Fibroblast of mammary gland (primary cell): ENCODE measurements at regions not wholly inside any gene's neighbourhood (a gene's known extent, or its start where the extent isn't known, plus 50 kb on each side); places are given as distances from the start of the nearest gene placed in this dataset.
"Not testable (repeated sequence)": the region's sequence is repeated elsewhere in the genome, so short reads cannot be mapped to it uniquely, and the experiment has no call there.

Experiments used
- DNase-seq: peaks from one replicate; pipeline ENCODE4 v3.0.0-alpha.2; 2010; ENCODE audit warnings: low read depth
- H3K4me3 ChIP-seq: 2 replicates; pipeline ENCODE4 v1.5.1; 2011; ENCODE audit warnings: low read depth, mild to moderate bottlenecking, low read length, moderate library complexity; ENCODE audit not compliant: control insufficient read depth
- CTCF ChIP-seq: conservative IDR thresholded peaks from 2 replicates; pipeline ENCODE4 v1.5.1; 2011; ENCODE audit warnings: low read depth, low read length, inconsistent platforms; ENCODE audit not compliant: control insufficient read depth, insufficient read depth

GRCh38 chr5:87784311-87784710, 371.6 kb upstream of the CCNH start:
- TF ChIP-seq CTCF = no peak
- no peak overlapping the region for H3K4me3 ChIP-seq
- no peak for DNase-seq

- no peak for DNase-seq
- no peak overlapping the region for H3K4me3 ChIP-seq
- no peak for TF ChIP-seq CTCF
These were observed 370.2 kb upstream of the CCNH start for GRCh38 chr5:87782916-87783315.

- no peak for TF ChIP-seq CTCF
- no peak overlapping the region for H3K4me3 ChIP-seq
- no peak for DNase-seq
These were observed 369.2 kb upstream of the CCNH start for GRCh38 chr5:87781976-87782375.

GRCh38 chr5:87780831-87781760, 368.4 kb upstream of the CCNH start:
- TF ChIP-seq CTCF = peak; percentile 88
- H3K4me3 ChIP-seq = no peak overlapping the region
- peak; percentile 80 for DNase-seq

- H3K4me3 ChIP-seq = no peak overlapping the region
- TF ChIP-seq CTCF = no peak
- DNase-seq = no peak
These were observed 366.1 kb upstream of the CCNH start for GRCh38 chr5:87778876-87779275.

GRCh38 chr5:87777877-87778276, 365.1 kb upstream of the CCNH start:
- no peak overlapping the region for H3K4me3 ChIP-seq
- no peak for TF ChIP-seq CTCF

GRCh38 chr5:87776785-87777184, 364.1 kb upstream of the CCNH start:
- no peak overlapping the region for H3K4me3 ChIP-seq
- no peak for DNase-seq
- no peak for TF ChIP-seq CTCF

More at GRCh38 chr5:87777877-87778276, 365.1 kb upstream of the CCNH start:
- DNase-seq = peak; percentile 2

- not testable (repeated sequence) for H3K4me3 ChIP-seq, DNase-seq
These were observed 363.6 kb upstream of the CCNH start for GRCh38 chr5:87776302-87776701.
